ENCODE measurements at regions not wholly inside any gene's neighbourhood (a gene's known extent, or its start where the extent isn't known, plus 50 kb on each side); places are given as distances from the start of the nearest gene placed in this dataset.

DNA sequence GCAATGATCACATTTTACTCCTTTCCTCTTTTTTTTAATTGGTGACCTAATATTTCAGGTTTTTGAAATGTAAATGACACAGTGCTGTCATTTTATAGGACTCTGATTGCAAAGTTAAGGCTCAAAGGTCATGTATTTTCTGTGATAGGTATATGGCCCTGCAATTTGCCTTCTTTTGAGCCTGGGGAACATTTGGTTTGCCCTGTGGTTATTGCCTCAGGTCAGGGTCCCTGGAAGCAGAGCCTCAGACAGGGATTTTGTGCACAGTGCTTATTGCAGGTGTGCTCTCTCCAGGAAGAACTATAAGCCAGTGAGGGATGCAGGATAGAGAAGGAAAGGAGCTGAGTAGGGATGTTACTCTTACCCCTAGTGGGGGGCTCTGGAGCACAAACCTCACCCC is 229.3 kb upstream of the ECI2 start:
- H3K27me3 ChIP-seq (replicated peaks in 2 of 5; ENCODE audit: control insufficient read depth in 4 of 5, insufficient read depth in 5 of 5, low read length in 4 of 5), result no peaks in the 10 kb centered on the region
- no peak overlapping the region for H3K27ac ChIP-seq (ENCODE audit: insufficient read depth in 1 of 2, low read depth in 1 of 2, low read length in 2 of 2, poor library complexity in 1 of 2, severe bottlenecking in 2 of 2)
- no peak for DNase-seq
- H3K36me3 ChIP-seq (ENCODE audit: control insufficient read depth in 4 of 4, insufficient read depth in 4 of 4, low read length in 3 of 4), result no peaks in the 10 kb centered on the region
- no peak overlapping the region for H3K4me3 ChIP-seq (ENCODE audit: control insufficient read depth in 1 of 7, extremely low read depth in 1 of 7, insufficient read depth in 4 of 7, low read depth in 2 of 7, low read length in 6 of 7)
- H3K9me3 ChIP-seq (ENCODE audit: control extremely low read depth in 1 of 5, control insufficient read depth in 4 of 5, insufficient read depth in 2 of 5, low read depth in 1 of 5, low read length in 4 of 5), result no peaks in the 10 kb centered on the region
- peaks cover 0 to 10% (median under 1%) of the 10 kb centered on the region in 4 experiments for H3K4me1 ChIP-seq (ENCODE audit: control extremely low read depth in 1 of 4, control insufficient read depth in 4 of 4, insufficient read depth in 4 of 4, low read length in 3 of 4)
- POLR2A ChIA-PET, result no interaction called here
- CTCF ChIA-PET, result interaction anchor here (1.8 kb wide), 1 partner anchor 11 kb away, joined by 5 read pairs; no protein-coding TSS in a partner anchor

GRCh38 chr6:4364172-4364571 is 228.8 kb upstream of the ECI2 start:
- POLR2A ChIA-PET, result no interaction called here
- CTCF ChIA-PET, result interaction anchor here (1.8 kb wide), 1 partner anchor 10 kb away, joined by 5 read pairs; no protein-coding TSS in a partner anchor

GRCh38 chr6:4363656-4364055 is 228.3 kb upstream of the ECI2 start:
- POLR2A ChIA-PET, result no interaction called here
- Histone ChIP-seq H3K4me1 (ENCODE audit: control extremely low read depth in 1 of 4, control insufficient read depth in 4 of 4, insufficient read depth in 4 of 4, low read length in 3 of 4) (peaks cover 0 to 10% (median under 1%) of the 10 kb centered on the region in 4 experiments), H3K9me3 (ENCODE audit: control extremely low read depth in 1 of 5, control insufficient read depth in 4 of 5, insufficient read depth in 2 of 5, low read depth in 1 of 5, low read length in 4 of 5) (no peaks in the 10 kb centered on the region), H3K36me3 (ENCODE audit: control insufficient read depth in 4 of 4, insufficient read depth in 4 of 4, low read length in 3 of 4) (no peaks in the 10 kb centered on the region), H3K27me3 (replicated peaks in 2 of 5; ENCODE audit: control insufficient read depth in 4 of 5, insufficient read depth in 5 of 5, low read length in 4 of 5) (no peaks in the 10 kb centered on the region), H3K27ac (ENCODE audit: insufficient read depth in 1 of 2, low read depth in 1 of 2, low read length in 2 of 2, poor library complexity in 1 of 2, severe bottlenecking in 2 of 2) (no peak overlapping the region), H3K4me3 (ENCODE audit: control insufficient read depth in 1 of 7, extremely low read depth in 1 of 7, insufficient read depth in 4 of 7, low read depth in 2 of 7, low read length in 6 of 7) (no peak overlapping the region)
- WGBS (ENCODE audit: insufficient coverage), result 100% methylated on average over 2 of the region's 6 CpGs
- DNase-seq, result no peak
- CTCF ChIA-PET, result interaction anchor here (1.8 kb wide), 1 partner anchor 10 kb away, joined by 5 read pairs; no protein-coding TSS in a partner anchor

More at GRCh38 chr6:4364172-4364571, 228.8 kb upstream of the ECI2 start:
- Histone ChIP-seq H3K4me1 (ENCODE audit: control extremely low read depth in 1 of 4, control insufficient read depth in 4 of 4, insufficient read depth in 4 of 4, low read length in 3 of 4) (peaks cover 0 to 10% (median under 1%) of the 10 kb centered on the region in 4 experiments), H3K36me3 (ENCODE audit: control insufficient read depth in 4 of 4, insufficient read depth in 4 of 4, low read length in 3 of 4) (no peaks in the 10 kb centered on the region), H3K9me3 (ENCODE audit: control extremely low read depth in 1 of 5, control insufficient read depth in 4 of 5, insufficient read depth in 2 of 5, low read depth in 1 of 5, low read length in 4 of 5) (no peaks in the 10 kb centered on the region), H3K27me3 (replicated peaks in 2 of 5; ENCODE audit: control insufficient read depth in 4 of 5, insufficient read depth in 5 of 5, low read length in 4 of 5) (no peaks in the 10 kb centered on the region), H3K4me3 (ENCODE audit: control insufficient read depth in 1 of 7, extremely low read depth in 1 of 7, insufficient read depth in 4 of 7, low read depth in 2 of 7, low read length in 6 of 7) (no peak overlapping the region), H3K27ac (ENCODE audit: insufficient read depth in 1 of 2, low read depth in 1 of 2, low read length in 2 of 2, poor library complexity in 1 of 2, severe bottlenecking in 2 of 2) (no peak overlapping the region)
- peak in 2 of 3 donors; percentile 18 to 19 for DNase-seq

DNA sequence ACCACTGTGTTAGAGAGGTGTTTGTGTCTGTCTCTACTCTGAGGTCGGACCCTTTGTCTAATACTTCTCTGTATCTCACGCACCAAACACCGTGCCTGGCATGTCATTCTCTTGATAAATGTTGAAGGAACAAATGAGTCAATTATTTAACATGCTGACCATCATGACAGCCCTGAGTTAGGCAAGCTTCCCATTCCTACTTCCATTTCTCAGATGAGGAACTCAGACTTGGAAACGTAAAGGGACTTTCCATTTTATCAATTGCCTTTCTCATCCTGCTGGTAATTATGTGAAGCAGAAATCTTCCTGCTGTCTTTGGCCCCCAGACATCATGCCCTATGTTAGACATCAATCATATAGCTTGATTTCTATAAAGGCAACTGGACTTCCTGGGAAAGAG is 227.0 kb upstream of the ECI2 start:
- H3K36me3 ChIP-seq (ENCODE audit: control insufficient read depth in 4 of 4, insufficient read depth in 4 of 4, low read length in 3 of 4), result no peaks in the 10 kb centered on the region
- ChIA-PET POLR2A (no interaction called here), CTCF (no interaction called here)
- H3K9me3 ChIP-seq (ENCODE audit: control extremely low read depth in 1 of 5, control insufficient read depth in 4 of 5, insufficient read depth in 2 of 5, low read depth in 1 of 5, low read length in 4 of 5), result no peaks in the 10 kb centered on the region
- H3K27ac ChIP-seq (ENCODE audit: insufficient read depth in 1 of 2, low read depth in 1 of 2, low read length in 2 of 2, poor library complexity in 1 of 2, severe bottlenecking in 2 of 2), result no peak overlapping the region
- no peak overlapping the region for H3K4me3 ChIP-seq (ENCODE audit: control insufficient read depth in 1 of 7, extremely low read depth in 1 of 7, insufficient read depth in 4 of 7, low read depth in 2 of 7, low read length in 6 of 7)
- H3K4me1 ChIP-seq (ENCODE audit: control extremely low read depth in 1 of 4, control insufficient read depth in 4 of 4, insufficient read depth in 4 of 4, low read length in 3 of 4), result peaks cover 0 to 10% (median under 1%) of the 10 kb centered on the region in 4 experiments
- no peaks in the 10 kb centered on the region for H3K27me3 ChIP-seq (replicated peaks in 2 of 5; ENCODE audit: control insufficient read depth in 4 of 5, insufficient read depth in 5 of 5, low read length in 4 of 5)
- 94% methylated on average over 3 of the region's 4 CpGs for WGBS (ENCODE audit: insufficient coverage)
- no peak for DNase-seq

- H3K9me3 ChIP-seq (ENCODE audit: control extremely low read depth in 1 of 5, control insufficient read depth in 4 of 5, insufficient read depth in 2 of 5, low read depth in 1 of 5, low read length in 4 of 5), result no peaks in the 10 kb centered on the region
- POLR2A ChIA-PET, result no interaction called here
- no peak overlapping the region for H3K27ac ChIP-seq (ENCODE audit: insufficient read depth in 1 of 2, low read depth in 1 of 2, low read length in 2 of 2, poor library complexity in 1 of 2, severe bottlenecking in 2 of 2)
- H3K36me3 ChIP-seq (ENCODE audit: control insufficient read depth in 4 of 4, insufficient read depth in 4 of 4, low read length in 3 of 4), result no peaks in the 10 kb centered on the region
- WGBS (ENCODE audit: insufficient coverage), result 100% methylated on average over 4 of the region's 6 CpGs
- H3K4me3 ChIP-seq (ENCODE audit: control insufficient read depth in 1 of 7, extremely low read depth in 1 of 7, insufficient read depth in 4 of 7, low read depth in 2 of 7, low read length in 6 of 7), result no peak overlapping the region
- CTCF ChIA-PET, result no interaction called here
- H3K4me1 ChIP-seq (ENCODE audit: control extremely low read depth in 1 of 4, control insufficient read depth in 4 of 4, insufficient read depth in 4 of 4, low read length in 3 of 4), result peaks cover 0 to 10% (median under 1%) of the 10 kb centered on the region in 4 experiments
- no peaks in the 10 kb centered on the region for H3K27me3 ChIP-seq (replicated peaks in 2 of 5; ENCODE audit: control insufficient read depth in 4 of 5, insufficient read depth in 5 of 5, low read length in 4 of 5)
- no peak for DNase-seq
These were observed 225.5 kb upstream of the ECI2 start for GRCh38 chr6:4360920-4361319.

- CTCF ChIA-PET, result no interaction called here
These were observed 223.8 kb upstream of the ECI2 start for GRCh38 chr6:4359108-4359730.

DNA sequence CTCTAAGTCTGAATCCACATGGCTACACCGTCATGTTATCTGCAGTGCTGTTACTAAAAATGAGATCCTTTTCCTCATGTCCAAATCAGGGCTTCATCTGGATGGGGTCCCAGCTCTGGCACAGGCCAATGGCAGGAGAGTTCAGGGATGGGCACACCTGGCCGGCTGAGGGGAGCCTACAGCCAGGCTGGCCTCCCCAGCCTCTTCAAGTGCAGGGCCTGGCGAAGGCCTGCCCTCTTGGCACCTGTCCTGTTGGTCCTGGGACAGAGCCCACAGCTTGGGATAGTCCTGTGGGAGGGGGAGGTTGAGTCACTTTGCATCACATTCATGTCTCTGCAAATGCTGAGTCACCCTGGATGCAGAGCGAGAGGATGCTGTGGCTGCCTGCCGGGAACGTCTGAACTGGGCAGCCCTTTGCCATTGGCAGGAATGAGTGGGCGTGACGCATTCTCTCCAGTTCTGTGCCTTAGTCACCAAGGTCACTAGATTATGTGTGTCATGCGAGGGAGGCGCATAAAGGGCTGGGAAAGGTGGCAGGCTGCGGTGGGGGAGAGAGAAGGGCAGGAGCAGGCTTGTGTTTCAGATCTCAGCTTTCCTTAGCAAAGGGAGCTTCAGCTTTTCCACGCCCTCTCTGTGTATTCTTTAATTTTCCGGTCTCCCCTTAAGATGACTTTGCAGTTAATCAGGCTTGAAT is 223.2 kb upstream of the ECI2 start:
- Histone ChIP-seq H3K4me3 (ENCODE audit: control insufficient read depth in 1 of 7, extremely low read depth in 1 of 7, insufficient read depth in 4 of 7, low read depth in 2 of 7, low read length in 6 of 7) (no peak overlapping the region), H3K27ac (ENCODE audit: insufficient read depth in 1 of 2, low read depth in 1 of 2, low read length in 2 of 2, poor library complexity in 1 of 2, severe bottlenecking in 2 of 2) (no peak overlapping the region), H3K36me3 (ENCODE audit: control insufficient read depth in 4 of 4, insufficient read depth in 4 of 4, low read length in 3 of 4) (no peaks in the 10 kb centered on the region), H3K27me3 (replicated peaks in 2 of 5; ENCODE audit: control insufficient read depth in 4 of 5, insufficient read depth in 5 of 5, low read length in 4 of 5) (no peaks in the 10 kb centered on the region), H3K4me1 (ENCODE audit: control extremely low read depth in 1 of 4, control insufficient read depth in 4 of 4, insufficient read depth in 4 of 4, low read length in 3 of 4) (no peaks in the 10 kb centered on the region), H3K9me3 (ENCODE audit: control extremely low read depth in 1 of 5, control insufficient read depth in 4 of 5, insufficient read depth in 2 of 5, low read depth in 1 of 5, low read length in 4 of 5) (peaks cover 0 to 4% (median 2%) of the 10 kb centered on the region in 5 experiments)
- 85% methylated on average over 13 of the region's 13 CpGs for WGBS (ENCODE audit: insufficient coverage)
- DNase-seq, result peak in 2 of 3 donors; percentile 15 to 36
- ChIA-PET POLR2A (no interaction called here), CTCF (no interaction called here)

More at GRCh38 chr6:4359108-4359730, 223.8 kb upstream of the ECI2 start:
- peaks cover 0 to 3% (median 0%) of the 10 kb centered on the region in 5 experiments for H3K9me3 ChIP-seq (ENCODE audit: control extremely low read depth in 1 of 5, control insufficient read depth in 4 of 5, insufficient read depth in 2 of 5, low read depth in 1 of 5, low read length in 4 of 5)
- WGBS (ENCODE audit: insufficient coverage), result 96% methylated on average over 5 of the region's 7 CpGs
- peaks cover 0 to 5% (median under 1%) of the 10 kb centered on the region in 4 experiments for H3K4me1 ChIP-seq (ENCODE audit: control extremely low read depth in 1 of 4, control insufficient read depth in 4 of 4, insufficient read depth in 4 of 4, low read length in 3 of 4)
- no peaks in the 10 kb centered on the region for H3K27me3 ChIP-seq (replicated peaks in 2 of 5; ENCODE audit: control insufficient read depth in 4 of 5, insufficient read depth in 5 of 5, low read length in 4 of 5)
- H3K27ac ChIP-seq (ENCODE audit: insufficient read depth in 1 of 2, low read depth in 1 of 2, low read length in 2 of 2, poor library complexity in 1 of 2, severe bottlenecking in 2 of 2), result no peak overlapping the region
- H3K36me3 ChIP-seq (ENCODE audit: control insufficient read depth in 4 of 4, insufficient read depth in 4 of 4, low read length in 3 of 4), result no peaks in the 10 kb centered on the region
- no peak overlapping the region for H3K4me3 ChIP-seq (ENCODE audit: control insufficient read depth in 1 of 7, extremely low read depth in 1 of 7, insufficient read depth in 4 of 7, low read depth in 2 of 7, low read length in 6 of 7)
- no peak for DNase-seq
- POLR2A ChIA-PET, result no interaction called here
